ENCODE measurements at regions not wholly inside any gene's neighbourhood (a gene's known extent, or its start where the extent isn't known, plus 50 kb on each side); places are given as distances from the start of the nearest gene placed in this dataset.

- H3K4me3 ChIP-seq (ENCODE audit: low read length) = no peak overlapping the region
- DNase-seq (ENCODE audit: low read depth) = no peak
- TF ChIP-seq, protein P1, sequence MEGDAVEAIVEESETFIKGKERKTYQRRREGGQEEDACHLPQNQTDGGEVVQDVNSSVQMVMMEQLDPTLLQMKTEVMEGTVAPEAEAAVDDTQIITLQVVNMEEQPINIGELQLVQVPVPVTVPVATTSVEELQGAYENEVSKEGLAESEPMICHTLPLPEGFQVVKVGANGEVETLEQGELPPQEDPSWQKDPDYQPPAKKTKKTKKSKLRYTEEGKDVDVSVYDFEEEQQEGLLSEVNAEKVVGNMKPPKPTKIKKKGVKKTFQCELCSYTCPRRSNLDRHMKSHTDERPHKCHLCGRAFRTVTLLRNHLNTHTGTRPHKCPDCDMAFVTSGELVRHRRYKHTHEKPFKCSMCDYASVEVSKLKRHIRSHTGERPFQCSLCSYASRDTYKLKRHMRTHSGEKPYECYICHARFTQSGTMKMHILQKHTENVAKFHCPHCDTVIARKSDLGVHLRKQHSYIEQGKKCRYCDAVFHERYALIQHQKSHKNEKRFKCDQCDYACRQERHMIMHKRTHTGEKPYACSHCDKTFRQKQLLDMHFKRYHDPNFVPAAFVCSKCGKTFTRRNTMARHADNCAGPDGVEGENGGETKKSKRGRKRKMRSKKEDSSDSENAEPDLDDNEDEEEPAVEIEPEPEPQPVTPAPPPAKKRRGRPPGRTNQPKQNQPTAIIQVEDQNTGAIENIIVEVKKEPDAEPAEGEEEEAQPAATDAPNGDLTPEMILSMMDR (conservative IDR thresholded peaks at IDR 0.05; ENCODE audit: low read depth, low read length) = no peak
Observed at GRCh38 chr18:22047485-22047884, 121.9 kb upstream of the GATA6 start.

- no peak for DNase-seq (ENCODE audit: low read depth)
- H3K4me3 ChIP-seq (ENCODE audit: low read length) = no peak overlapping the region
- TF ChIP-seq, protein P1 (conservative IDR thresholded peaks at IDR 0.05; ENCODE audit: low read depth, low read length) = no peak
Observed at GRCh38 chr18:22048221-22048620, 121.2 kb upstream of the GATA6 start.

GRCh38 chr18:22048932-22049615 is 120.3 kb upstream of the GATA6 start:
- TF ChIP-seq, protein P1 (conservative IDR thresholded peaks at IDR 0.05; ENCODE audit: low read depth, low read length) = no peak
- H3K4me3 ChIP-seq (ENCODE audit: low read length) = no peak overlapping the region
- no peak for DNase-seq (ENCODE audit: low read depth)

DNA sequence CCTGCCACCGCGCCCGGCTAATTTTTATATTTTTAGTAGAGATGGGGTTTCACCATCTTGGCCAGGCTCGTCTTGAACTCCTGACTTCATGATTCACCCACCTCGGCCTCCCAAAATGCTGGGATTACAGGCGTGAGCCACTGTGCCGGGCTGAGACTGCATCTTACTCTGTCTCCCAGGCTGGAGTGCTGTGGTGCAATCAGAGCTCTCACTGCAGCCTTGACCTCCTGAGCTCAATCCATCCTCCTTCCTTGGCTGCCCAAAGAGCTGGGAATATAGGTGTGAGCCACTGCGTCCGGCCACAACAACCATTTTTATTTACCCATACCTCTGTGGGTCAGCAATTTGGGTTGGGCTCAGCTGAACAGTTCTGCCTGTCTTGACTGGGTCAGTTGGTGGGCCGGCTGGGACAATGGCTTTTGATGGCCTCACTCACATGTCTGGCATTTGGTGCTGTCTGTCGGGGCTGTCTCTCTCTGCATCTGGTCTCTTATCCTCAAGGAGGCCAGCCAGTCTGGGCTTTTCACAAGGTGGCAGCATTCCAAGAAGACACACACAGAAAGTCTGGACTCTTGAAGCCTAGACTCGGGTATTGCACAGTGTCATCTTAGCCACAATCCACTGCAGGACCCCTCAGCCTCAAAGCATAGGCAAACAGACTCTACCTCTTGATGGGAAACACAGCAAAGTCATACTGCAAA is 116.8 kb upstream of the GATA6 start:
- H3K4me3 ChIP-seq (ENCODE audit: low read length) = no peak overlapping the region
- DNase-seq (ENCODE audit: low read depth) = no peak
- TF ChIP-seq, protein P1 (conservative IDR thresholded peaks at IDR 0.05; ENCODE audit: low read depth, low read length) = no peak

- H3K4me3 ChIP-seq (ENCODE audit: low read length) = no peak overlapping the region
- TF ChIP-seq, protein P1 (conservative IDR thresholded peaks at IDR 0.05; ENCODE audit: low read depth, low read length) = no peak
- no peak for DNase-seq (ENCODE audit: low read depth)
Observed at GRCh38 chr18:22055466-22056238, 113.7 kb upstream of the GATA6 start.

DNA sequence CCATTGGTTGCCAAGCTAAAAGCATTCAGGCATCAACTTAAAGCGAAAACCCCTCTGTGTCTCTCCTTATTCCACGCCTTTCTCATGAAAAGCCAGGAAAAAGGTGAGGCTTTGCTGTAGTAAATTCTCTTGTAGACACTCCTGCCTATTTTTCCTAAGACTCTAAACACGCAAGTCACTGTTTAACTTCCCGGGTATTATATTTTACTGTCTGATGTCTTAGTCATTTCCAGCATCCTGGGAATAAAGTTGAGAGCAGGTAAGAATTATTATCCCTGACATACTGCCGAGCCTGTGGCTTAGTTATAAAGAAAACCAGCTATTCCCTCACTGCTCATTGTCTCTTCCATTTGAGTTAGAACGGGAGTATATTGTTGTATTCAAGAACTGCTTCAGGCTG is 112.4 kb upstream of the GATA6 start:
- TF ChIP-seq, protein P1 (conservative IDR thresholded peaks at IDR 0.05; ENCODE audit: low read depth, low read length) = no peak

More for the DNA sequence above, 112.4 kb upstream of the GATA6 start:
- H3K4me3 ChIP-seq (ENCODE audit: low read length) = no peak overlapping the region
- no peak for DNase-seq (ENCODE audit: low read depth)
